GM10266 (cell line): ENCODE measurements at regions not wholly inside any gene's neighbourhood (a gene's known extent, or its start where the extent isn't known, plus 50 kb on each side); places are given as distances from the start of the nearest gene placed in this dataset.

Experiments used
- DNase-seq: peaks from one replicate; pipeline ENCODE4 v3.0.0; 2012; ENCODE audit errors: extremely low spot score
- CTCF ChIP-seq: IDR thresholded peaks from 2 replicates; pipeline ENCODE4 v1.5.1; 2012; ENCODE audit warnings: mild to moderate bottlenecking, low read depth; ENCODE audit not compliant: control insufficient read depth, insufficient read depth; ENCODE audit errors: missing control alignments

- DNase-seq = no peak
- no peak for TF ChIP-seq CTCF
Measured at GRCh38 chr14:51342226-51342625, 102.2 kb downstream of the TMX1 start.

GRCh38 chr14:51351997-51352396, 112.0 kb downstream of the TMX1 start:
- no peak for DNase-seq
- no peak for TF ChIP-seq CTCF

- no peak for TF ChIP-seq CTCF
- DNase-seq = no peak
Measured at GRCh38 chr14:51353901-51354300, 113.9 kb downstream of the TMX1 start.

- no peak for TF ChIP-seq CTCF
- no peak for DNase-seq
Measured at GRCh38 chr14:51354846-51355245, 114.8 kb downstream of the TMX1 start.

- DNase-seq = no peak
- no peak for TF ChIP-seq CTCF
Measured at GRCh38 chr14:51356381-51356780, 116.3 kb downstream of the TMX1 start.

GRCh38 chr14:51357250-51357649, 117.2 kb downstream of the TMX1 start:
- no peak for TF ChIP-seq CTCF
- DNase-seq = no peak

GRCh38 chr14:51360592-51360991, 120.5 kb downstream of the TMX1 start:
- DNase-seq = no peak
- TF ChIP-seq CTCF = no peak
